GM18505 (cell line): ENCODE measurements at regions not wholly inside any gene's neighbourhood (a gene's known extent, or its start where the extent isn't known, plus 50 kb on each side); places are given as distances from the start of the nearest gene placed in this dataset.

Experiments
- ATAC-seq: cut with Tn5 transposase; IDR thresholded peaks from one replicate; pipeline ENCODE4 v1.9.1; 2021; ENCODE audit not compliant: unreplicated experiment
- POLR2A ChIP-seq: IDR thresholded peaks from 4 replicates; pipeline ENCODE4 v1.6.1; 2011; ENCODE audit warnings: borderline replicate concordance; ENCODE audit not compliant: insufficient read depth, insufficient read length; ENCODE audit errors: extremely low read depth

DNA sequence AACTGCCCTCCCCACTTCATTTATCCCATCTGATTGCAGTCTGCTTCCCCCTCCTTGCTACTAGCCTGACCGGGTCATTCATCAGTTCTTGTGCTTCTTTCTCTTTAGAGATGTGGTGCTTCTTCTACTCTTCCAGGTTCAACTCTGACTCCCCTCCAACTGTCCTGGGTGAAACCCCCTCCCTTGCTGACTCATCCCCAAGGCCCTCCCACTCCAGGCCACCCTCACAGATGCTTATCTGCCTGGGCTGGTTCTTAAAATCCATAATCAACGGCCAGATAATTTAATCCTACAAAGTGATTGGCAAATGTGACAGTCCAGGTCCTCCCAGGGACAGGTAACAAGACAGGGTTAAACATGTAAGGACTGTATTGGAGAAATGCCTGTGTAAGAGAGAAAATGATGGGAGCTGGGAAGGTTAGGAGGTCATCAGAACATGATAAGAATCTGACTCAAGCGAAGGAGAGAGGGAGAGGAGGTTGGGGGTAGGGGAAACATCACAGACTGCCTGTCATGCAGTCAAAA, 182.8 kb upstream of the C1QTNF7 start:
- no peak for ATAC-seq
- no peak for TF ChIP-seq POLR2A

GRCh38 chr4:15250021-15250441, 177.8 kb upstream of the C1QTNF7 start:
- ATAC-seq = no peak
- TF ChIP-seq POLR2A = no peak

GRCh38 chr4:15253349-15253748, 174.5 kb upstream of the C1QTNF7 start:
- peak; percentile 79 for ATAC-seq

DNA sequence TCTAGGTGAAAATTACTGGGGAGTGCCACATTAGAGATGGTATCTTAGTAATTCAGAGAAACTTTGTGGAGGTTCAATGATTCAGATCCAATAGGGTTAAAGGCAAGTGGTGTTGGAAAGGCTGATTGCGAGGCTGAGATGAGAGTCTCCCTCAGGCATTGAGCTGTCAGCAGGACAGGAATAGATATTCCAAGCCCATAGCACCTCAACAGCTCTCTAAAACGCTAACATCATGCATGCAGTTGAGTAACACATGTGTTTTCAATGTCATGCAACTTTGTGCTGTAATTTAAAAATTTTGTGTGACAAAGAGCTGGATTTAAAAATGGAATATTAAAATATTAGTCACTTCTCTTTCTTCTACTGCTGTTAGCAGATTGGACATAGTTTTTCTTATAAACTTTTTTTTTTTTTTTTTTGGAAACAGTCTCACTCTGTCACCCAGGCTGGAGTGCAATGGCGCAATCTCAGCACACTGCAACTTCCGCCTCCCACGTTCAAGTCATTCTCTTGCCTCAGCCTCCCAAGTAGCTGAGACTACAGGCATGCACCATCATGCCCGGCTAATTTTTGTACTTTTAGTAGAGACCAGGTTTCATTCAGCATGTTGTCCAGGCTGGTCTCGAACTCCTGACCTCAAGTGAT, 173.5 kb upstream of the C1QTNF7 start:
- TF ChIP-seq POLR2A = no peak
- ATAC-seq = no peak

More at GRCh38 chr4:15253349-15253748, 174.5 kb upstream of the C1QTNF7 start:
- TF ChIP-seq POLR2A = no peak

DNA sequence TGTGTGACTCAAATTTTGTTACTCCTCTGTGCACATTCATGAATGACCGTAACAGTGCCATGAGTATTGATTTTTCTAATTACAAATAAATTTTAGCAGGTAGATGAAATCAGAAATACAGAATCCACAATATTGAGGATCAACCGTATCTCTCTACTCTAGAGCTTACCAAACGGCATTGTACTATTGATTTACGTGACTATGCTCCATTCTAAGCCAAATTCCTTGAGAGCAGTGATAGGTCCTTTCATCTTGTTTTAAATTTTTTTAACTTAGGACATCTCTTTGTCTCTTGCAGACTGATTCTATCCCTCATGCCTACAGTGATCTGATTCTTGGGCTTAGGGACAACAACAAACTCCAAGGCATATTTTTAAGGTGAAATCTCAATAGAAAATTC, 172.3 kb upstream of the C1QTNF7 start:
- no peak for TF ChIP-seq POLR2A
- no peak for ATAC-seq

- ATAC-seq = no peak
- no peak for TF ChIP-seq POLR2A
Measured at GRCh38 chr4:15260758-15261157, 167.1 kb upstream of the C1QTNF7 start.

- no peak for TF ChIP-seq POLR2A
Measured at GRCh38 chr4:15262396-15262795, 165.4 kb upstream of the C1QTNF7 start.

DNA sequence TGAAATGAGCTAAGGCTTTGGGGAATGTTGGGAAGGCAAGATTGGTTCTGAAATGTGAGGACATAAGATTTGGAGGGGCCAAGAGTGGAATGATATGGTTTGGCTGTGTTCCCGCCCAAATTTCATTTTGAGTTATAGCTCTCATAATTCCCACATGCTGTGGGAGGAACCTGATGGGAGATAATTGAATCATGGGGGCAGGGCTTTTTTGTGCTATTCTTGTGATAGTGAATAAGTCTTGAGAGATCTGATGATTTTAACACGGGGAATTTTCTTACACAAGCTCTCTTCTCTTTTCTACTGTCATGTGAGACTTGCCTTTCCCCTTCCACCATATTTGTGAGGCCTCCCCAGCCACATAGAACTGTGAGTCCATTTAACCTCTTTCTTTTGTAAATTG, 157.6 kb upstream of the C1QTNF7 start:
- no peak for TF ChIP-seq POLR2A
- ATAC-seq = no peak

More at GRCh38 chr4:15262396-15262795, 165.4 kb upstream of the C1QTNF7 start:
- ATAC-seq = no peak

GRCh38 chr4:15286041-15286440, 141.8 kb upstream of the C1QTNF7 start:
- no peak for TF ChIP-seq POLR2A
- no peak for ATAC-seq

GRCh38 chr4:15291122-15291521, 136.7 kb upstream of the C1QTNF7 start:
- TF ChIP-seq POLR2A = no peak
- ATAC-seq = no peak

- TF ChIP-seq POLR2A = no peak
- no peak for ATAC-seq
Measured at GRCh38 chr4:15293711-15294110, 134.1 kb upstream of the C1QTNF7 start.

DNA sequence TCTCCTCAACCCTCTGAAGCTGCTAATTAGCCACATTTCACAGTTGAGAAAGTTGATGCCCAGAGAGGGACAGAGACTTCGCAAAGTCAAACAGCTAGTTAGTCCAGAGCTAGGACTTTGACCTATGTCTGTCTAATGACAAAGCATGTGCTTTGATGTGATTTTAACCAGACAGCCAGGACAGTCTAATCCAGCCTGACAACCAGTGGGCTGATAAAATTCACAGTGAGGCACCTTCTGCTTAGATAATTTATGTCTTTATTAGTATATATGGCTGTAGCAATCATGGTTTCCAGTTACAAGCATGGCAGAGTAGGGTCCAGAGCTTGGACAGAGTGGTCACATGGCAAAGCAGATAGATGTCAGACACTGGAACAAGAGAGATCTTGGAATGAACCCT, 133.6 kb upstream of the C1QTNF7 start:
- TF ChIP-seq POLR2A = no peak
- ATAC-seq = no peak

GRCh38 chr4:15294832-15295231, 133.0 kb upstream of the C1QTNF7 start:
- ATAC-seq = no peak
- no peak for TF ChIP-seq POLR2A

DNA sequence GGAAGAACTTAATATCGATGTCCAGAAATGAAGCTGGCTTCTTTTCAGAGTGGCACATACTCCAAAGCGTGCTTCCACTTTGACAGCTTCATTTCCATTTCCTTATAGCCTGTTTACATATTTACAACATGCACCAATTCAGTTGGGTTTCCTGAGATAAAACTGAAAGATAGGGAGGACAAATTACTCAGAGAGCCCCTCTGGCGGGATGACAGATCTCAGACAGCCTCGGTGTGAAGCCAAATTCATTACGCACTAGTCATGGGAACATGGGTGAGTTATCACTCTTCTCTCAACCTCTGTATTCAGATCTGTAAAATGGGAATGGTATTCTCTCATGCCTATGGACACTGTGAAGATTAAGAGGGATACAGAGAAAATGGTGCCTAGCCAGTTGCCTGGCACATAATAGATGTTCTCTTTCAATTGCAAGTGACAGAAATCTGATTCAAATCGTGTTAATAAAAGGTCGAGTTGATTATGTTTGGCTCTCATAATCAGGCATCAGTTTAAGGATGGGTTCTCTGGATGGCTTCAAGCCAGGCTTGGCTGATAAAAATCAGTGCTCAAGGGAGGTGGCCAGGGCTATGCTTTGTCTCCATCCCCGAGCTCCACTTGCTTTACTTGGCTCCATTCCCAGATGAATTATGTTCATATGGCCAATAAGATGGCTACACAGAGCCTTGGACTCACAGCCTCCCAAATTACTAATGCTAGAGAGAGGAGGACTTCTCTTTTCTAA, 132.2 kb upstream of the C1QTNF7 start:
- TF ChIP-seq POLR2A = no peak

GRCh38 chr4:15297344-15297743, 130.5 kb upstream of the C1QTNF7 start:
- no peak for TF ChIP-seq POLR2A
- ATAC-seq = no peak

More for the DNA sequence above, 132.2 kb upstream of the C1QTNF7 start:
- no peak for ATAC-seq

GRCh38 chr4:15299627-15300026, 128.2 kb upstream of the C1QTNF7 start:
- ATAC-seq = no peak
- TF ChIP-seq POLR2A = no peak
